GM18909 (cell line): ENCODE measurements at regions not wholly inside any gene's neighbourhood (a gene's known extent, or its start where the extent isn't known, plus 50 kb on each side); places are given as distances from the start of the nearest gene placed in this dataset.

Source experiments
- ATAC-seq: cut with Tn5 transposase; IDR thresholded peaks from one replicate; pipeline ENCODE4 v1.9.1; 2021; ENCODE audit warnings: mild to moderate bottlenecking; ENCODE audit not compliant: unreplicated experiment, poor library complexity

DNA sequence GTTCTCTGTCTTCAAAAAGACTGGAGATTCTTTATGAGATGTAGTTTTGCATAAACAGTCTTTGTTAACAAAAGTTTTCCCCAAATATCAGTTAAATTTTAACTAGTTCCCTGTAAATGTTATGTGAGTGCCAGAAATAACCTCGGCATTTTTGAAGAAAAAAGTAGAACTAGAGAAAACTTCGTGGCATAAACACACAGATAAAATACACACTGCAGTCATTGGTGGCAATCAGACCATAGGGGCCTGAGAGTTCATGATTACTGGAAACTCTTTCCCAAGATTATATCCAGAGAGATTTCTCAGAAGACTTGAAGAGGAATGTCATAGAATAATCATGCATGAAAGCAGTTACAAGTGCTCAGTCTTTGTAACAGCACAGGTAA is 190.0 kb downstream of the MZT1 start:
- ATAC-seq: no peak

DNA sequence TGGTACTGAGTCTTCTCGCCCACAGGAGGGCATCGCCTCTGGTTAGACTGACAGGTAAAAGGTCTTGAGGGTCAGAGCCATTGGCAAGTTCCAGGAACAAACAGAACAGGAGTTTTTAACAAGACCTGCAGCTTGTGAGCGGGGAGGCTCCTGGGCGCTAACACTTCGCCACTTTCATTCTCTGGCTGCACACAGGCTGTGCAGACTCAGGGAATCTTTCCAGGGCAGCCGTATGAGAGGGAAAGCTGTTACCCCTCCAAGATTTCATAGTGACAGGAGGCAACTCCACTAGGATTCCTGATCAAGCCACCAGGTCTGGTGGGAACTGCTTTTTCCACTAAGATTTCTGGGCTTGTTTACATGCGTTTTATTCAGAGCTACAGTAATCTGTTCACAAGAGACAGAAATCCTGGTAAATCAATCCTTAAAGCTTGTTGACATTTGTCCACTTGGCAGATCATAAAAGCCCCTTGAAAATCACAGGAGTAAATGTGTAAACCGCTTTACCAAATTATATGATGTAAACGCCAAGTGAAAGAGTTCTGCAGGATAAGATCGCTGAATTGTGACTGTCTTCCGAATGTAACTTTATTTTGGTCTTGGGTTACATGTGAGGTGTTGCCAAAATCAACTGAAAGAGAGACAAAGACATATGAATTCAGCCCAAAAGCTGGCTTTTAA is 190.6 kb downstream of the MZT1 start:
- no peak for ATAC-seq

DNA sequence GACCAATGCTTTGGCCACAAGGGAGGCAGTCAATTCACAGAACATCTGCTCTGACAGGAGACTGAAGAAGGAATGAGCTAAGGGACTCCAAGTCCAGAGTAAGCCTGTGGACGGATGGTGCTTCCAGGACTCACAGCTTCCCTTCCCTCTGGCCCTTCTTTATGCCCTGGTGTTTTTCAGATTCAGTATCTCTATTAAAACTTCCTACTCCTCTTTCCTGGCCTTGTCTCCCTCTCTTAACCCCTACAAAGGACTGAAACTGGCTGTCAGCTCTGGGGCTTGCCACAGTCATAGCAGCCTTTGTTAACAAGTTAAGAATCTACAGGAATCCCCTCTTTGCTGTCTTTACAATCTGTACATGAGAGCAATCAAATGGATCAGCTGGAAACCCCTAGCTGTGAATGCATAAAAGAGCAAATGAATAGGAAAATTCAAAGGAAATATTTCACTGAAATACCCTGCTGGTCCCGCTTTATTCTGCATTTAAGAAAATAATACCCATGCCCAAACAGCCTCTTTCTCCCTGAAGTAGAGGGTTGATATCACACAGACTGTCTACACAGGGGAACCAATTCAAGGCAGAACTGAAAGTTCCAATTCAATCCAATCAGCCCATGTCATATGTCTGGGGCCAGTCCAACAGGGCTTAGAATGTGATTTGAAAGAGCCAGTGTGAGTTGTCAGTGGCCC is 192.3 kb downstream of the MZT1 start:
- no peak for ATAC-seq

DNA sequence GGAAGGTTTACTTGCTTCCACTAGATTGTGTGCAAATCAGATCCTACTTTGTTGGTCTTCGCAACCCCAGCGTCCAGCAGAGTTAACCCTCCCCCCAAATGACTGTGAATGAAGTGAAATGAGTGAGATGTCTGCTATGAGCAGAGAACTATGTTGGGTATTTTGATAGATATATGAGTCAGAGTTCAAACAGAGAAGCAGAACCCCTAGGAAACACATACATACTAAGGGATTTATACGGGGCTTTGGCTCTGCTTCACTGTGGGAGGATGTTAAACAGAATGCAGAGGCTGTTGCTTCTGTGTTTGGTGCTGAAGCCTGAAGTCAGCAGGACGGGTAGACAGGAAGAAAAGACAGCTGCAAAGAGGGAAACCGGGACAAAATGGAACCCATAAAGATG is 197.0 kb downstream of the MZT1 start:
- no peak for ATAC-seq

DNA sequence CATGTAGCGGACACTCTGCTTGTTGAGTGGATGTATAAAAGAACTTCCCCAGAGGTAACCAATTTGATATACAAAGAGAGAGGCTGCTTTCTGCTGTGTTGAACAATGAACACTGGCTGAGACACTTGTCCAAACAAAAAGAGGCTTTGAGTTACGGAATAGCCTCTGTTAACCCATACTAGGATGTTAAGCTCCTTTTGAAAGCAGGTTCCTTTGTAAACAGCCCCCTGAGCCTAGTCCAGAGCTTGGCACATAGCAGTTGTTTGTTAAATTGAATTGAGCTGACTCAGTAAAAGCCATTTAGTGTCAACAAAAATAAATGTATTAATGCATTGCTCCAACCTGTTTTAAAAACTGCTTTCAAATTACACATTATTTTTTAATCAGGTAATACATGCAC is 200.1 kb downstream of the MZT1 start:
- ATAC-seq: no peak

DNA sequence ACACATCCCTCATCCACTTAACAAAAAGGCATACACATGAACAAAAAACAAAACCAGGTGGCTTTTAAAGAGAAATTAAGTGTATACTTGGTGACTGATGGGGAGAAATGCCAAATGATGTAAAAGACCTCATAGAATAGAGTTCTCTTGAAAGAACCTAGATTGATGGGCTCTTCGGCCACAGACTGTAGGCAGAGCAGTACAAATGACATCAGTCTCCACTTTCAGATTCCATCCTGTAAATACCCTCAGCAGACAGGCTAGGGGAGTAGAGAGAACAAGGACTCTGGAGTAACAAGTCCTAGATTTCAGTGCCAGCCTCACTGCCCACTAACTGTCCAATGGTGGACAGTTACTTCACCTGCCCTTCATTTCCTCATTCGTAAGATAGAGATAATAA is 203.8 kb downstream of the MZT1 start:
- ATAC-seq: no peak

DNA sequence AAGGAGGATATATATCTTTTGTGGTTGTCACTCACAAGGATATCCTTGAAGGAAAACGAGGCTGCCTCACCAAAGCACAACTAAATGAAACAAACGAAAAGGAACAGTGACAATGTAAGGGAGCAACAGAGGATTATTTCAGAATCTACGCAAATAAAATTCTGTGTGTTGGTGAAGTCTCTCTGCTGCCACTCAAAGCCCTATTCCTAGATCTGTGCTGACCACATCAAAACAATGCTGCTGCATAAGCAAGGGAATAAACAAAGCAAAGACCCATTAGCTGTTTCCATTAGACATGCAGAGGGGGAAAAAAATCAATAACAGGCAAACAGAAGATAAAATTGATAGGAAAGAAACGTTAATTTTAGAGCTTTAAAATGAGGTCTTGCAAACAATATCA is 204.4 kb downstream of the MZT1 start:
- no peak for ATAC-seq

DNA sequence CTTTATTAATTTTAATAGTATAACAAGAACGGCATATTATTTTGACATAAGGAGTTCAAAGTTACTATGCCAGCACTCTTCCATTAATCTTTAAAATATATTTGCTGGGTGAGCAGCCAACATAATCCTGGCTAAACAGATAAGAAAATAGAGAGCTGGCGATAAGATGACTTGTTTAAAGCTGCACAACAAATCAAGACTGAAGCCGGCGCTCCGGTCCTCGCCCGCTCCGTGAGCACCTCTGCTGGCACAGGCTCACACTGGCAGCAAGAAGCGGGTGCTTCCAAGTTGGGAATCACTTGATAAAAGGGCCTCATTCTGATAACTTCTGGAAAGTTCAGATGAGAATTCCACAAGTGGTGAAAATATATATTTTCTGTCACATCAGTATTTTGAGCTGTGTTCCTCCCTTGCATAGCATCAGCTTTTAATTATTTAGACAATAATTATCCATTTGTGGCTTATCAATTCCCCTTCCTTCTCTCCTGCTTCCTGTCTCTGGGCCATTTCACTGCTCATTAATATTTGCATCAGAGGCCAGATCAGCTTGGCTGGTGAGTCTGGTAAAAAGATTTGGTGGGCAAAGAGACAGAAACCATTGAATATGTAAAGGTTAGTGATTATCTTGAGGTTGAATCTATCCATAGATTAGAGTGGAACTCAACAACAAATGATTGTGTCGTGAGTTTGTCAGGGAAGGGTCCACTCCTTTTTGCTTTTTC is 205.3 kb downstream of the MZT1 start:
- no peak for ATAC-seq

DNA sequence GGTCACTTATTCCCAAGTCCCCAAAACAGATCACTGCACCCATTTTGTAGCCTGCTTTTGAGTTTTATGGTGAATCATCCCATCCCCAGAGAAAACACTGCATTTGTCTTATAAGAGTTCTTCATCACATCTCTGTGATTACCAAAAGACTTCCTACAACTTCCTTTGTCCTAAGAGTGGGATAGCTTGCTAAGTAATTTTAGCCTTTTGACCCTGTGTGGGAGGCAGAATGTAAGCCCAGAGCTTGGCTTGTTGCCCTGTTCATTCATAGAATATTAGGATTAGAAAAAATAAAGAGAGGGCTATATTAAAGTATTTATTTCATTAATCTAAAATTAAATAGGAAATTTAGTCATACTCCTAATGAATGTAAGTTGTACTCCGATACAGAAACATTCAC is 213.3 kb downstream of the MZT1 start:
- no peak for ATAC-seq

DNA sequence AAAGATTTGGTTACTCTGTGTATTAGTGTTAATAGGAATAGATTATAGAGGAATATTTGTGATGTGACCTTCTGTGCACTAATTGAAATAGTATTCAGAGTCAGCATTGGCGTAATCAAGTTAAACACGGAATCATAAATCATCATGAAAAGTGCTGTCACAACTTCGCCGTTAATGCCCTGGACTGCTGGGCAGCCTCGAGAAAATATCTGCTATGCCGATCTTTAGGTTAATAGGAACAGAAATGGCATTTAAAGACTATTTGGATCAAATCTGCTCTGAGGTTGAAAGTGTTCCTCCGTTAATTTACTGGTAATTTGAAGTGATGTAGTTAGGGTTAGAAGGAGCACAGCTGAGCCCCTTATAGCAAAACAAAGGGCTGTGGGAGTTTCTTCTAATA is 219.0 kb downstream of the MZT1 start:
- ATAC-seq: no peak

DNA sequence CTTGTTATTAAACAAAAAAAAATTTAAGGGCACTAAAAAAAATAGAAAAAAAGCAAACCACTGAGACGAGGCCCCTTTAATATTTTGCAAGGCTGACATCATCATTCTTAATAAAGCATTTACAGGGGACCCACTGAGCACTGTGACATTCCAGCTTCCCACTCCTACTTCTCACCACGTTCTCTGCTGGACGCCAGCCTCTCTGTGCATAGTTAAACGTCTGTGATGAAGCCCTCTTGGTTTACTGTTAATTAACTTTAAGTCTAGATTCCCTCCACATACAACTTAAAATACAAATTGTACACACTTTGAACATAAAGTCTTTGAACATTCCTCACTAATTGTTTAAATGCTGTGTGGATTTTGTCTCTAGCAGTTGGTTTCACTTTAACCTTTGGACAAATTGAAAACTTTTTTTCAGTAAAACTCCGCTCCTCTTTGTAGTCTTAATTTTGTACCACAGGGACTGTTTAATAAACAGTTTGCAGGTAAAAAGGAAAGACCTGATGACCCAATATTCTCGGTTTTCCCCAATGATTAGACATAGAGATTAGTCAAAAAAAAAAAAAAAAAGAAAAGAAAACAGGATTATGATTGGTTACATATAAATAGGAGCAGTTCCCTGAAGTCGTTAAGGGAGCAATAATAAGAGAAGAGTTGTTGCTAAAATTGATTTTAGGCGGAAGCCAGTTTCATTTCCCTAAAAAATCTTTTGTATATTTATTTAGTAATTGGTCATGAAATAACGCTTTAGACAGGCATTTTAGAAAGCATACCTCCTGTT is 219.8 kb downstream of the MZT1 start:
- ATAC-seq: no peak

DNA sequence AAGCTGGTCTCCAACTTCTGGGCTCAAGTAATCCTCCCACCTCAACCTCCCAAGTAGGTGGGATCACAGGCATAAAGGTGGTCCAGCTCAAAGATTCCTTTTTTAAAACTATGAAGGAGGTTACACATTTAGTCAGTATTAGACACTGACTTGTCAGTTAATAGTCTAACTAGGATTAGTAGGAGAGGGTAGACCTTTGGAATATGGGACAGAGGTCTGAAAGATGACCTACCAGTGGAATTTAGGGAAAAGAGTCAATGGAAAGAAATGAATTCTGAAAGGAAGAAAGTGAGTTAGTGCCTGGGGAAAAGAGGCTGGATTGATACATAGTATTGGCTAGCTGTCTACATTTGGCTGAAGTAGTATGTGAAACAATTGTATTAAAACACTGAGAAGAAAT is 220.7 kb downstream of the MZT1 start:
- no peak for ATAC-seq

DNA sequence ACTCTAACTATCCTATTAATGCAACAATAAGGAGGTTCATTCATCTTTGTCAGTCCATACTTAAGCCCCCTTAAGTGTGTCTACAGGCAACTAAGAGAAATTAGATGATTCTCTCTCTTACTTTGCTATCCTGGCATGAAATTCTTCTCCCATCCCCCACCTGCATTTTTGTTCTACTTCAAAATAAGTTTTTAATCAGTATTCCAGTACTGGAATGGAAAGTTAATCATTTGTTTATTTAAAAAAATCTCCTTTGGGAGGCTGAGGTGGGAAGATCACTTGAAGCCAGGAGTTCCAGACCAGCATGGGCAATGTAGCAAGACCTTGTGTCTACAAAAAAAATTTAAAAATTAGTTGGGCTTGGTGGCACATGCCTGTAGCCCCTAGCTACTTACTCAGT is 222.1 kb downstream of the MZT1 start:
- no peak for ATAC-seq

DNA sequence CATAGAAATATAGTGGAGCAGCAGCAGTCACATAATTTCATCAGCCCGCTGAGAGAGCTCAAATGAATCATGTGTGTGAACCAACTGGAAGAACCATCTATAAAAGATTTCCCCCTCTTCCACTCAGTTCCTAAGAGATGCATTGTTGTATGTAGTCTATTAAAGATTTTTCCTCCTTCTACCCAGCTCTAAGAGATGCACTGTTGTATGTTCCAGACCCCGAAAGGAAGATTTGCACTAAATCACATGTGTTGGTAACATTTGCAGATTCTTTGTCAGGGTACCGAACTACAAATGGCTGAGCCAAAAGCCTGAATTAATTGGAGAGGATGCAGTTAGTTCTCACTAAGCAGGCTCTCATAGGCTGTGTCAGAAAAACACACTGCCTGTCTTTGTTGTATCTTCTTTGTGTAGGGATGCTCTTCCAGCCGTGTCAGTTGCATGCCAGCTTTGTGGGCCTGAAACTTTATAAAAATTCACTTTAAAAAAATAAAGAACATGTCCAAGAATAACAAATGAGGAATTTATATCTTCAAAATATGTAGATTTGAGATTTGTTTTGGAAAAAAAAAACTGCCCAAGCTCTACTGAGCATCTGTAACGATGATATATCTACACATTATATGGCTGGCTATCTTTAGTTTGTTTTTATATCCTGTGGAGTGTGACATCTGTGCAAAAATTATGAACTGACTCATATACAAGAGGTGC is 223.1 kb downstream of the MZT1 start:
- no peak for ATAC-seq

DNA sequence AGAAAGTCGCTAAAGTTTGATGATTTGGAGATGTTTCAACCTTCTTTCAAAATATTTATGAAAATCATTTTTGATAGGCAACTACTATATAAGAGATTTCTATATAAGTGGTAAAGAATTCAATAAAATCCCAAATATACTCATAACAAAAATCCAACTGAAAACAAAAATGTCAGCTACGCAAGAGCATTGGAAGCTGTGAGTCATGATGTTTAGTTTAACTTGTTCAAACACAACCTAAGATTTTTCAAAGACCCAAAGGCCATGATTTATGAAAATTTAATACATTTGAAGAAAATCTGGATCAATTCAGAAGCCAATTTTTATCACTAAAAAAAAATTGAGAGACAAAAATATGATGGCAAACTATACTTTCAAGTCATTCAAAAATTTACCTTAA is 226.6 kb downstream of the MZT1 start:
- no peak for ATAC-seq

DNA sequence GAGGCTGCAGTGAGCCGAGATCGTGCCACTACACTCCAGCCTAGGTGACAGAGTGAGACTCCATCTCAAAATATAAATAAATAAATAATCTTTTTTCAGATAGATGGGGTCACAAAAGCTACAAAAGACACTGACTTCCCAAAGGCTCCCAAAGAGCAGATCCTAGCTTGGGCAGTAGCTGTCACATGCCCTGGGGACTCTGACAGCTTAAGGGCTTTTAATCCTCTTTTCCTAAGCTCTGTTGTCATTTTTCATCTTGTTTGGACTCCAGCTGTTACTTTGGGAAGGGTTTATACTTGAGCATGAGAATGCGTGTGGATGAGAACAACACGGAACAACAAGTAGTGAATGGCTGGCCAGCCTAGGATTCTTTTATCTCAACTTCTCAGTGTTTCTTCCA is 231.7 kb downstream of the MZT1 start:
- ATAC-seq: no peak

DNA sequence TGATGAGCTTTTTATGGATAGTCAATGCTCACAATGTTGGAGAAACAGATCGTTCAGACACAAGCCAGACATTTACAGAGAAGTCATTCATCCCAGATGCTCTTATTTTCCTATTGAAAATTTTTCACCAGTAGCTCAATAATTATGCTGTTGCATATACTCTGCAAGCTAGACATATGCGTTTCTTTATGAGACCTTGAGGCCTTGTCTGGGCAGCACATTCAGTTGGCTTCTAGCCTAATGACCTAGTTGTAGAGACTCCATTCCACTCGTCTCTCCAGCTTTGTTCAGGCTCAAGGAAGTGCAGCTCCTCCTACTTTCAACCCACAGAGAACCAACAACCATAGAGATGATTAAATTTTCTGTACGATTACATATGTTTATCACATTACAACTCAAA is 237.7 kb downstream of the MZT1 start:
- ATAC-seq: no peak

DNA sequence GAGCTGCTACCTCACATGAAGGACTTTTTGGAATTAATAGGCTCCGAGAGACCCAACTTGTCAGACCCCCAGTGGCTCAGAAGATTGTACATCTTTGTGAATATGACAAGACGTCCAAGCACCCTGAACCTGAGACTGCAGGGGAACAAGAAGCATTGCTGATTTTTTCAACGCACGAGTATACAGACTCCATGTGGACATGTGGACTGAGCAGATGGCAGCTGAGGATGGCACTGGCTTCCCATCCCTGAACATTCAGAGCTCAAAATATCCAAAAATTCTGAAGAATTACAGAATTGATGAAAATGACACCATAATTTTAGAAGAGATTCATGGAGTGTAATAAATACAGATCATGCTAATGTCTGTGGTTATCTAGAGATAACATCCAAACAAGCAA is 254.1 kb downstream of the MZT1 start:
- no peak for ATAC-seq

DNA sequence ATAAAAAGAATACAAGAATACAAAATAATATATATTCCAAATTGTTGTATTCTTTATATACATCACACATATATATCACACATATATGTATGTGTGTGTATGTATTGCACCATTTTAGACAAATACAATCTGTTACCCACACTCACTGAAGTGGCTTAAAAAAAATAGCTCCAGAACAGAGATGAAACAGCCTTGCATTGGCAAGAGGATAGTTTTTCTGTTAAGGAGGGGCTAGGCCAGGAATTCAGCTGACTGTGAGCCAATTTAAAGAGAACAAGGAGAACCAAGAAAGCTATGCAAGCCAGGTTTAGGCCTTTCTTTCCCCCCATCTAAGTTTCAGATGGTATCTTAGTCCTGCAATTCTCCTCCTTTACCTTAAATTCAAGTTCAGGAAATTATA is 257.5 kb downstream of the MZT1 start:
- ATAC-seq: no peak

DNA sequence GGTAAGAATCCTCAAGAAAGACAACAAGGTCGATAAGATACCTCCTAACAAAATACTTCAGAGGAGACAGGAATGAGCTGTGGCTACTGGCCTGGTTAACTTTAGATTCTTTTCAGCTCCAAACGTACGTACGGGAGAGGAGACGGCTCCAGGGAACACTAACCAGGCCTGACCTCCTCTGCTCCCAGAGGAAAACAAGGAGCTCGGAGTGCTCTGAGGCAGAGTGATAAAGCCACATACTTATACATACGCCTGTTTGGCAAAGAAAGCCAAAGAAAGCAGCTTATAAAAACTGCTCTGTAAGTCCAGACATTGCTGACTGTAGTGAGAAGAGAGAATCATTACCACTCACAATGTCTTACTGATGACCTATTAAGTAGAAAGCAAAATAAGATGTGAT is 263.9 kb downstream of the MZT1 start:
- no peak for ATAC-seq
